Ishikawa (cell line): ENCODE measurements at regions not wholly inside any gene's neighbourhood (a gene's known extent, or its start where the extent isn't known, plus 50 kb on each side); places are given as distances from the start of the nearest gene placed in this dataset.

Source experiments
- CEBPB ChIP-seq: IDR thresholded peaks from 2 replicates; pipeline ENCODE4 v1.6.1; 2012
- CREB1 ChIP-seq: IDR thresholded peaks from 2 replicates; pipeline ENCODE4 v1.6.1; 2012; ENCODE audit warnings: low read depth
- EP300 ChIP-seq: IDR thresholded peaks from 2 replicates; pipeline ENCODE4 v1.6.1; 2012; ENCODE audit warnings: borderline replicate concordance
- FOXM1 ChIP-seq: IDR thresholded peaks from 2 replicates; pipeline ENCODE4 v1.6.1; 2012; ENCODE audit warnings: low read depth, borderline replicate concordance
- NFIC ChIP-seq: IDR thresholded peaks from 2 replicates; pipeline ENCODE4 v1.6.1; 2012
- REST ChIP-seq: IDR thresholded peaks from 2 replicates; pipeline ENCODE4 v1.6.1; 2012; ENCODE audit warnings: low read depth, mild to moderate bottlenecking
- TCF12 ChIP-seq: IDR thresholded peaks from 2 replicates; pipeline ENCODE4 v1.6.1; 2012; ENCODE audit warnings: low read depth
- TEAD4 ChIP-seq: IDR thresholded peaks from 2 replicates; pipeline ENCODE4 v1.6.1; 2012
- USF1 ChIP-seq: IDR thresholded peaks from 2 replicates; pipeline ENCODE4 v1.6.1; 2012
- YY1 ChIP-seq: IDR thresholded peaks from 2 replicates; pipeline ENCODE4 v1.6.1; 2012; ENCODE audit warnings: low read depth
- ZBTB7A ChIP-seq: IDR thresholded peaks from 2 replicates; pipeline ENCODE4 v1.6.1; 2012; ENCODE audit warnings: low read depth
- TF ChIP-seq, protein P1 (sequence below): IDR thresholded peaks from 2 replicates; pipeline ENCODE4 v1.6.1; 2012

DNA sequence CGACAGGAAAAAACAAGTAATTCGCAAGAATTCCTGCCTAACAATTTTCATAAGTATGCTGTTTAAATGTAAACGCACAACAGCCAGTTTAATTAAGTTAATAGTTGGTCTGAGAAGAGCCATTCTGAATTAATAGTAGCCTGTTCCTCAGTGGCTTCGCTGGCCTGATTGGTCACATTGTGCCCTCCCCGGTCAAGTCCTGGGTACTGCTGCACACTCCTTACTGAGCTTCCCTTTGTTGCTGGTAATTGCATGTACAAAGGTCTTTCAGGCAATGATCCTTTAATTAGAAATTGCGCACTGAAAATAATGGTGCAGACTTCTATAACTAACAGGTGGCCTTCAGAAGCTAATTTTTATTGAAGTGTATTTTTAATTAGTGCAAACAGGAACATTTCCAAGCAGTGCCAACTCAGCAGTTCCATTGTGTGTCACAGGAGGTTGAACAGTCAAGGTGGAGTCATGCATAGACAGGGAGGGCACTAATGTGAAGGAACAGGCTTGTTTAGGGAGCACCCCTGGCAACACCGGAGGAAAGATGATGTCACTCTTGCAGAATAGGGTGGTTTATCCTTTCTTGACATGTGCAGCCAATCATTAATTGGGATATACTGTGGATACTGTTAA, 92.6 kb upstream of the SLC22A23 start:
- TF ChIP-seq NFIC (no peak), TEAD4 (no peak), EP300 (no peak), USF1 (no peak), CREB1 (no peak), CEBPB (no peak), YY1 (no peak), ZBTB7A (no peak), REST (no peak), FOXM1 (no peak), TCF12 (no peak)
- TF ChIP-seq, protein P1, sequence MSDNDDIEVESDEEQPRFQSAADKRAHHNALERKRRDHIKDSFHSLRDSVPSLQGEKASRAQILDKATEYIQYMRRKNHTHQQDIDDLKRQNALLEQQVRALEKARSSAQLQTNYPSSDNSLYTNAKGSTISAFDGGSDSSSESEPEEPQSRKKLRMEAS, result no peak
